BLaER1 treated with 17β-estradiol and CSF1 and Interleukin-3, amounts not matched to agents 10 nM and 100 nM (cell line): ENCODE measurements at regions not wholly inside any gene's neighbourhood (a gene's known extent, or its start where the extent isn't known, plus 50 kb on each side); places are given as distances from the start of the nearest gene placed in this dataset.
"Not testable (repeated sequence)": the region's sequence is repeated elsewhere in the genome, so short reads cannot be mapped to it uniquely, and the experiment has no call there.

Experiments used
- H3K27ac ChIP-seq, 11 experiments: shearing (Covaris generic); formaldehyde crosslinking; 2 replicates each; pipeline ENCODE4 v1.8.1; 2022
- H3K27me3 ChIP-seq, 11 experiments: shearing (Covaris generic); formaldehyde crosslinking; 2 replicates each; pipeline ENCODE4 v1.8.1; 2022
- H3K36me3 ChIP-seq, 11 experiments: shearing (Covaris generic); formaldehyde crosslinking; 2 replicates each; pipeline ENCODE4 v1.8.1; 2022
- H3K4me1 ChIP-seq, 10 experiments: shearing (Covaris generic); formaldehyde crosslinking; 2 replicates each; pipeline ENCODE4 v1.8.1; 2022
- H3K4me2 ChIP-seq, 11 experiments: shearing (Covaris generic); formaldehyde crosslinking; 2 replicates each; pipeline ENCODE4 v1.8.1; 2022
- H3K4me3 ChIP-seq, 10 experiments: shearing (Covaris generic); formaldehyde crosslinking; 2 replicates each; pipeline ENCODE4 v1.8.1; 2022
- H3K9ac ChIP-seq, 11 experiments: shearing (Covaris generic); formaldehyde crosslinking; 2 replicates each; pipeline ENCODE4 v1.8.1; 2022
- H3K9me3 ChIP-seq, 11 experiments: shearing (Covaris generic); formaldehyde crosslinking; replicated peaks in 1 of 11; 2 replicates each; pipeline ENCODE4 v1.8.1; 2022
- H4K20me1 ChIP-seq, 11 experiments: shearing (Covaris generic); formaldehyde crosslinking; 2 replicates each; pipeline ENCODE4 v1.8.1; 2022
- Cebpa-rat ChIP-seq, 11 experiments: shearing (Covaris generic); IDR thresholded peaks; 2 replicates each; pipeline ENCODE4 v1.8.1; 2022

DNA sequence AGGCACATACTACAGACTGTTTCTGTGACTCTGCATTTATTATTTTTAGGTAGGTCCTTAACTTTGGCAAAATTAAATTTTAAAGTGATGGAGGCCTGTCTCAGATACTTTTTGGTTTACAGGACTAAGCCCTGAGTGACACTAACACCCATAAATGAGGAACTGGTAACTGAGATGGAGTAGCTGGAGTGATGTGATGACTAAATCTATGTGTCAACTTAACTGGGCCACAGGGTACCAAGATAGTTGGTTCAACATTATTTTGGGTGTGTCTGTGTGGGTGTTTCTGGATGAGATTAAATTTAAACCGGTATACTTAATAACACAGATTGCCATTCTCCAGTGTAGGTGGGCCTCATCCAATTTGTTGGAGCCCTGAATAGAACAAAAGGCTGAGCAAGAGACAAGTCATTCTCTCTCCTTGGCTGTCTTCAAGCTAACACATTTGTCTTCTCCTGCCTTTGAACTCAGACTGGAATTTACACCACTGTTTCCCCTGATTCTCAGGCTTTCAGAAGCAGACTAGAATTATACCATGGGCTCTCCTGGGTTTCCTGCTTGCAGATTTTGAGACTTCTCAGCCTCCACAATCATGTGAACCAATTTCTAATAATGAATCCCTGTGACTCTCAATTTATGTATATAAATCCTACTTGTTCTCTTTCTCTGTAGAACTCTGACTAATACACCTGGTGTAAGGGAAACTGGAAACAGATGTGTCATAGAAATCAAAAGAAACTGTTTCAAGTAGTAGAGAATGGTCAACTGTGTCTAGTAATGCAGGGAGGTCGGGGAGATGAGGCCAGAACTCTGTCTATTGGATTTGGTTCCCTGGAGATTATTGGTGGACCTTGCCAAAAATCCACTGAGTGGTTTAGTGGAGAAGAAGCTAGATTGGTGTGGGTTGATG is 579.2 kb downstream of the EPM2A start:
- Histone ChIP-seq H3K27ac (no peak overlapping the region), H3K4me2 (no peak overlapping the region)

GRCh38 chr6:145158636-145159035 is 576.7 kb downstream of the EPM2A start:
- not testable (repeated sequence) for H4K20me1 ChIP-seq, H3K36me3 ChIP-seq, H3K4me2 ChIP-seq, H3K27me3 ChIP-seq, H3K9ac ChIP-seq, H3K27ac ChIP-seq, H3K4me3 ChIP-seq, H3K4me1 ChIP-seq
- peaks cover 23 to 38% (median 27%) of the 10 kb centered on the region in 11 experiments for H3K9me3 ChIP-seq

More for the DNA sequence above, 579.2 kb downstream of the EPM2A start:
- Histone ChIP-seq H3K36me3 (no peaks in the 10 kb centered on the region), H3K4me3 (no peak overlapping the region), H3K9me3 (peaks cover 23 to 38% (median 27%) of the 10 kb centered on the region in 11 experiments), H3K4me1 (no peaks in the 10 kb centered on the region), H4K20me1 (no peaks in the 10 kb centered on the region), H3K27me3 (no peaks in the 10 kb centered on the region), H3K9ac (no peak overlapping the region)
- TF ChIP-seq Cebpa-rat (IDR thresholded peaks at IDR 0.05) = no peak

- TF ChIP-seq Cebpa-rat (IDR thresholded peaks at IDR 0.05) = no peak
Observed at GRCh38 chr6:145159921-145160320, 575.4 kb downstream of the EPM2A start.

DNA sequence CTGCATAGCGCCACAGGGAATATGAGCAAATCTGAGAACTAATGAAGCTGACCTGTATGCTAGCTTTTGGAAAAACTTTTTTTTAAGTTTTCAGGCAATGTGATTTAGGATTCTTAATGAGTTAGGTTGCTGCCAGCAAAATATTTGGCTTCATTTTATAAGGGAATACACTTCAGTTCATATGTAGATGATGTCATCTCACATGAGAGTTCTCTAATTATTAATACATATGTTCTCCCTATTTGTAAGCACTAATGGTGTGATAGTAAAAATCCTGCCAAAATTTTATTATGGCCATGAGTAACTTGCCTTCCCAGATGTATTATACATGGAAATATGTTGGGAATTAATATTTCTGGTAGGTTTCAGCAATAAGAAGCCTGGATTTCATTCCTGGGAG is 573.8 kb downstream of the EPM2A start:
- Histone ChIP-seq H3K4me3 (no peak overlapping the region), H3K4me2 (no peak overlapping the region), H3K9ac (no peak overlapping the region), H3K36me3 (no peaks in the 10 kb centered on the region), H3K27me3 (no peaks in the 10 kb centered on the region), H3K27ac (no peak overlapping the region), H3K4me1 (no peaks in the 10 kb centered on the region), H4K20me1 (no peaks in the 10 kb centered on the region), H3K9me3 (peaks cover 23 to 38% (median 27%) of the 10 kb centered on the region in 11 experiments)
- no peak for TF ChIP-seq Cebpa-rat (IDR thresholded peaks at IDR 0.05)

More at GRCh38 chr6:145159921-145160320, 575.4 kb downstream of the EPM2A start:
- Histone ChIP-seq H3K4me2 (no peak overlapping the region), H3K9ac (no peak overlapping the region), H3K27me3 (no peaks in the 10 kb centered on the region), H3K36me3 (no peaks in the 10 kb centered on the region), H3K9me3 (peaks cover 23 to 38% (median 27%) of the 10 kb centered on the region in 11 experiments), H4K20me1 (no peaks in the 10 kb centered on the region), H3K27ac (no peak overlapping the region), H3K4me1 (no peaks in the 10 kb centered on the region), H3K4me3 (no peak overlapping the region)

GRCh38 chr6:145169726-145170224 is 565.5 kb downstream of the EPM2A start:
- no peaks in the 10 kb centered on the region for H3K9me3 ChIP-seq
- H3K9ac ChIP-seq = no peak overlapping the region
- no peaks in the 10 kb centered on the region for H3K4me1 ChIP-seq
- H3K27ac ChIP-seq = no peak overlapping the region
- no peak overlapping the region for H3K4me3 ChIP-seq
- no peaks in the 10 kb centered on the region for H4K20me1 ChIP-seq
- no peak overlapping the region for H3K4me2 ChIP-seq
- no peak for TF ChIP-seq Cebpa-rat (IDR thresholded peaks at IDR 0.05)
- H3K36me3 ChIP-seq = no peaks in the 10 kb centered on the region
- H3K27me3 ChIP-seq = no peaks in the 10 kb centered on the region

GRCh38 chr6:145175470-145175869 is 559.9 kb downstream of the EPM2A start:
- Histone ChIP-seq H3K4me1 (no peaks in the 10 kb centered on the region), H3K9ac (no peak overlapping the region), H4K20me1 (no peaks in the 10 kb centered on the region), H3K4me3 (no peak overlapping the region), H3K36me3 (no peaks in the 10 kb centered on the region), H3K4me2 (no peak overlapping the region), H3K27ac (no peak overlapping the region), H3K27me3 (no peaks in the 10 kb centered on the region), H3K9me3 (peaks cover 10 to 36% (median 23%) of the 10 kb centered on the region in 11 experiments; a peak in 20 of 22 replicates)
- TF ChIP-seq Cebpa-rat (IDR thresholded peaks at IDR 0.05) = no peak

DNA sequence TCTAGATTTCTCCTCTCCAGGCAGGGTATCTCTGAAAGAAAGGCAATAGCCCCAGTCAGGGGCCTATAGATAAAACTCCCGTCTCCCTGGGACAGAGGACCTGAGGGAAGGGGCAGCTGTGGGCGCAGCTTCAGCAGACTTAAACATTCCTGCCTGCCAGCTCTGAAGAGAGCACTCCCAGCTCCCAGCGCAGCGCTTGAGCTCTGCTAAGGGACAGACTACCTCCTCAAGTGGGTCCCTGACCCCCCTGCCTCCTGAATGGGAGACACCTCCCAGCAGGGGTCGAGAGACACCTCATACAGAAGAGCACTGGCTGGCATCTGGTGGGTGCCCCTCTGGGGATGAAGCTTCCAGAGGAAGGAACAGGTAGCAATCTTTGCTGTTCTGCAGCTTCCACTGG is 556.9 kb downstream of the EPM2A start:
- TF ChIP-seq Cebpa-rat (IDR thresholded peaks at IDR 0.05) = no peak
- Histone ChIP-seq H3K4me2 (no peak overlapping the region), H3K4me3 (no peak overlapping the region)

DNA sequence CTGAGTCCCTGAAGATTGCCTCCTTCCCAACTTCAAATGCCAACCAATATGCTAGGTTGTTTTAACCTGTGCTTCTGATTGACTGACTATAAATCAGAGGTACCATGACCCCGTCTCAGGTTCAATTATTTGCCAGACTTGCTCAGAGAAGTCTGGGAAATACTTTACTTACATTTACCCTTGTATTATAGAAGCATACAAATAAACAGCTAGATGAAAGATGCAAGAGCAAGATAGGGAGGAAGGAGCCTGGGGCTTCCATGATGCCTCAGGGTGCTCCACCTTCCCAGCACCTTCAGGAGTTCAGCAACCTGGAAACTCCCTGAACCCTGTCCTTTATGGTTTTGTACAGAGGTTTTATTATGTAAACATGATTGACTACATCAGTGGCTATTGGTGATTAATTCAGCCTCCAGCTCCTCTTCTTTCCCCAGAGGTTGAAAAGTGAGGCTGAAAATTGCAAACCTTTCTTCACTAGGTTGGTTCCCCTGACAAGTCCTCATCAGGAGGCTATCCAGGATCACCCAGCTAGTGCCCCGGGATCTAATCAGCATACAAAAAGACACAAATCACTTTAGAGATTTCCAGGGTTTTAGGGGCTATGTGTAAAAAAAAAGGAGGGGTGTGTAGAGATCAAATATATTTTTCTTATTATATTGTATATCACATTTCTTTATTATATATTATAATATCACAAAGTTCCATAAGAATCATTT is 547.7 kb downstream of the EPM2A start:
- Histone ChIP-seq H3K9me3 (no peaks in the 10 kb centered on the region), H3K27ac (no peak overlapping the region), H3K9ac (no peak overlapping the region), H3K36me3 (no peaks in the 10 kb centered on the region), H3K27me3 (no peaks in the 10 kb centered on the region), H3K4me1 (no peaks in the 10 kb centered on the region), H3K4me3 (no peak overlapping the region), H4K20me1 (no peaks in the 10 kb centered on the region), H3K4me2 (no peak overlapping the region)
- TF ChIP-seq Cebpa-rat (IDR thresholded peaks at IDR 0.05) = no peak

More for the DNA sequence above, 556.9 kb downstream of the EPM2A start:
- no peaks in the 10 kb centered on the region for H3K4me1 ChIP-seq
- no peak overlapping the region for H3K9ac ChIP-seq
- H4K20me1 ChIP-seq = no peaks in the 10 kb centered on the region
- H3K9me3 ChIP-seq = peaks cover 10 to 36% (median 23%) of the 10 kb centered on the region in 11 experiments; a peak in 20 of 22 replicates
- no peaks in the 10 kb centered on the region for H3K36me3 ChIP-seq
- no peak overlapping the region for H3K27ac ChIP-seq
- no peaks in the 10 kb centered on the region for H3K27me3 ChIP-seq

DNA sequence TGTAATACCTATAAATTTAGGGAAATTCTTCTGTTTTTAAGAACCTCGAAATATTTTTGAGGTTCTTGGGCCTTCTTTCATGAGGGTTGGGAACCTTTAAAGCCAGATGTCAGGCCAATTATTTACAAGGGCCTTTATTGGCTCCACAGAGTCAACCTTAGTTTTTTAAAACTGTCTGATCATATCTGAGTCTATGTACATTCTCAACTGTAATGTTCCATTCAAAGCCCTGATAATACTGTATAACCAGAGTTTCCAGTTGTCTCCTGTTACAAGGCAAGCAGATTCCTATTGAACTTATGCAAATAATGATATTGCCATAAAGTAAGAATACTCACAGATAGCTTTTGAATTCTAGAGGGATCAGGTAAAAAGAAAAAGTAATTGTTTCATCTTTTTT is 545.5 kb downstream of the EPM2A start:
- Histone ChIP-seq H3K27ac (no peak overlapping the region), H3K4me1 (no peaks in the 10 kb centered on the region), H3K9me3 (no peaks in the 10 kb centered on the region), H3K4me3 (no peak overlapping the region), H3K9ac (no peak overlapping the region), H4K20me1 (no peaks in the 10 kb centered on the region), H3K36me3 (no peaks in the 10 kb centered on the region), H3K27me3 (no peaks in the 10 kb centered on the region), H3K4me2 (no peak overlapping the region)
- TF ChIP-seq Cebpa-rat (IDR thresholded peaks at IDR 0.05) = no peak
